SU-DHL-6 (cell line): ENCODE measurements at regions not wholly inside any gene's neighbourhood (a gene's known extent, or its start where the extent isn't known, plus 50 kb on each side); places are given as distances from the start of the nearest gene placed in this dataset.

Experiments
- EZH2phosphoT487 ChIP-seq: fragments of 200-600 bp; sonication (generic), shearing (Covaris generic); conservative IDR thresholded peaks from 2 replicates; pipeline ENCODE4 v1.6.1; 2018; ENCODE audit warnings: mild to moderate bottlenecking, antibody characterized with exemption, low read length, moderate library complexity, mixed read lengths
- TF ChIP-seq, protein P1 (sequence below): fragments of 200-600 bp; sonication (generic); IDR thresholded peaks from one replicate; pipeline ENCODE4 v1.5.1; 2017; ENCODE audit warnings: antibody characterized with exemption, mild to moderate bottlenecking, low read length, moderate library complexity; ENCODE audit not compliant: insufficient read depth, poor library complexity, severe bottlenecking

DNA sequence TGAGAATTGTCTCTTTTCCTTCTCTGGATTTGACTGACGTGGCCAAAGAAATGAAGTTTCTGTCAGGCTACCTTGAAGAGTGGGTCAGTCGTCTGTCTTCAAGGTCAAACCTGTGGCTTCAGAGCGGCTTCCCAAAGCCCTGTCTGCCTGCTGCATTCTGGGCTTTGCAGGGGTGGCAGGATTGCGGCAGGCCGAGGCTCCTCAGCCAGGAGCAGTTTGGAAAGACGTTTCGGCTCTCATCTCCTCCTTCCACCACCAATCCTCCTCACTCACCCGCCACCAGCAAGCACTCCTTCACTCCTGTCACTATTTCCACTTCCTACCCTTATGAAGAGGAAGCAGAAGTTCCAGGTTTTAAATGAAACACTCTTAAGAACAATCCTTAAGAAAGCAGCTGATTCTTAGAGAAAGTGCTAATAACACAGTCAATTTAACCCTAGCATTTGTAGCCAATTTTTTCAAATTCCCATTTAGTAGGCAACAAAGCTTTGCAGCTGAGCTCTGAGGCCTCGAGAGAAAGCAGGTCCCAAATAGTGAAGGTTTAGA, 351.7 kb downstream of the ZNF608 start:
- TF ChIP-seq, protein P1, sequence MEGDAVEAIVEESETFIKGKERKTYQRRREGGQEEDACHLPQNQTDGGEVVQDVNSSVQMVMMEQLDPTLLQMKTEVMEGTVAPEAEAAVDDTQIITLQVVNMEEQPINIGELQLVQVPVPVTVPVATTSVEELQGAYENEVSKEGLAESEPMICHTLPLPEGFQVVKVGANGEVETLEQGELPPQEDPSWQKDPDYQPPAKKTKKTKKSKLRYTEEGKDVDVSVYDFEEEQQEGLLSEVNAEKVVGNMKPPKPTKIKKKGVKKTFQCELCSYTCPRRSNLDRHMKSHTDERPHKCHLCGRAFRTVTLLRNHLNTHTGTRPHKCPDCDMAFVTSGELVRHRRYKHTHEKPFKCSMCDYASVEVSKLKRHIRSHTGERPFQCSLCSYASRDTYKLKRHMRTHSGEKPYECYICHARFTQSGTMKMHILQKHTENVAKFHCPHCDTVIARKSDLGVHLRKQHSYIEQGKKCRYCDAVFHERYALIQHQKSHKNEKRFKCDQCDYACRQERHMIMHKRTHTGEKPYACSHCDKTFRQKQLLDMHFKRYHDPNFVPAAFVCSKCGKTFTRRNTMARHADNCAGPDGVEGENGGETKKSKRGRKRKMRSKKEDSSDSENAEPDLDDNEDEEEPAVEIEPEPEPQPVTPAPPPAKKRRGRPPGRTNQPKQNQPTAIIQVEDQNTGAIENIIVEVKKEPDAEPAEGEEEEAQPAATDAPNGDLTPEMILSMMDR = no peak
- no peak for TF ChIP-seq EZH2phosphoT487
